ENCODE measurements at regions not wholly inside any gene's neighbourhood (a gene's known extent, or its start where the extent isn't known, plus 50 kb on each side); places are given as distances from the start of the nearest gene placed in this dataset.

GRCh38 chrX:5431823-5432222 lies 796.8 kb downstream of the NLGN4X start:
- peaks cover 0 to 3% of the 10 kb centered on the region in 2 donors for H3K9me3 ChIP-seq (ENCODE audit: control insufficient read depth in 2 of 2, low read length in 2 of 2)
- H3K27me3 ChIP-seq (ENCODE audit: control insufficient read depth in 1 of 2, insufficient read depth in 2 of 2, low read length in 2 of 2) = no peaks in the 10 kb centered on the region
- H3K4me1 ChIP-seq (ENCODE audit: control insufficient read depth, insufficient read depth, low read length) = no peaks in the 10 kb centered on the region
- H3K4me3 ChIP-seq (ENCODE audit: low read length in 2 of 2) = no peak overlapping the region
- no peaks in the 10 kb centered on the region for H3K36me3 ChIP-seq (ENCODE audit: control insufficient read depth in 2 of 2, insufficient read depth in 2 of 2, low read length in 2 of 2)
- H3K9ac ChIP-seq (ENCODE audit: low read length in 2 of 2) = no peak overlapping the region
- H3K27ac ChIP-seq (ENCODE audit: low read length) = no peak overlapping the region

- H3K9me3 ChIP-seq (ENCODE audit: control insufficient read depth in 2 of 2, low read length in 2 of 2) = peaks cover 0 to 3% of the 10 kb centered on the region in 2 donors
- no peaks in the 10 kb centered on the region for H3K4me1 ChIP-seq (ENCODE audit: control insufficient read depth, insufficient read depth, low read length)
Measured at GRCh38 chrX:5425119-5425518, 803.5 kb downstream of the NLGN4X start.

GRCh38 chrX:5417381-5417780 lies 811.3 kb downstream of the NLGN4X start:
- Histone ChIP-seq H3K9ac (ENCODE audit: low read length in 2 of 2) (no peak overlapping the region), H3K27ac (ENCODE audit: low read length) (no peak overlapping the region), H3K27me3 (ENCODE audit: control insufficient read depth in 1 of 2, insufficient read depth in 2 of 2, low read length in 2 of 2) (no peaks in the 10 kb centered on the region), H3K4me3 (ENCODE audit: low read length in 2 of 2) (no peak overlapping the region), H3K9me3 (ENCODE audit: control insufficient read depth in 2 of 2, low read length in 2 of 2) (no peaks in the 10 kb centered on the region), H3K4me1 (ENCODE audit: control insufficient read depth, insufficient read depth, low read length) (no peaks in the 10 kb centered on the region), H3K36me3 (ENCODE audit: control insufficient read depth in 2 of 2, insufficient read depth in 2 of 2, low read length in 2 of 2) (no peaks in the 10 kb centered on the region)

More at GRCh38 chrX:5425119-5425518, 803.5 kb downstream of the NLGN4X start:
- Histone ChIP-seq H3K27me3 (ENCODE audit: control insufficient read depth in 1 of 2, insufficient read depth in 2 of 2, low read length in 2 of 2) (no peaks in the 10 kb centered on the region), H3K27ac (ENCODE audit: low read length) (no peak overlapping the region), H3K4me3 (ENCODE audit: low read length in 2 of 2) (no peak overlapping the region), H3K9ac (ENCODE audit: low read length in 2 of 2) (no peak overlapping the region), H3K36me3 (ENCODE audit: control insufficient read depth in 2 of 2, insufficient read depth in 2 of 2, low read length in 2 of 2) (no peaks in the 10 kb centered on the region)

GRCh38 chrX:5415738-5416137 lies 812.9 kb downstream of the NLGN4X start:
- H3K9me3 ChIP-seq (ENCODE audit: control insufficient read depth in 2 of 2, low read length in 2 of 2) = no peaks in the 10 kb centered on the region
- no peak overlapping the region for H3K9ac ChIP-seq (ENCODE audit: low read length in 2 of 2)
- H3K4me3 ChIP-seq (ENCODE audit: low read length in 2 of 2) = no peak overlapping the region
- H3K4me1 ChIP-seq (ENCODE audit: control insufficient read depth, insufficient read depth, low read length) = no peaks in the 10 kb centered on the region
- H3K36me3 ChIP-seq (ENCODE audit: control insufficient read depth in 2 of 2, insufficient read depth in 2 of 2, low read length in 2 of 2) = no peaks in the 10 kb centered on the region
- no peaks in the 10 kb centered on the region for H3K27me3 ChIP-seq (ENCODE audit: control insufficient read depth in 1 of 2, insufficient read depth in 2 of 2, low read length in 2 of 2)
- no peak overlapping the region for H3K27ac ChIP-seq (ENCODE audit: low read length)

GRCh38 chrX:5409106-5409505 lies 819.6 kb downstream of the NLGN4X start:
- Histone ChIP-seq H3K9ac (ENCODE audit: low read length in 2 of 2) (no peak overlapping the region), H3K27ac (ENCODE audit: low read length) (no peak overlapping the region), H3K4me3 (ENCODE audit: low read length in 2 of 2) (no peak overlapping the region), H3K36me3 (ENCODE audit: control insufficient read depth in 2 of 2, insufficient read depth in 2 of 2, low read length in 2 of 2) (no peaks in the 10 kb centered on the region), H3K27me3 (ENCODE audit: control insufficient read depth in 1 of 2, insufficient read depth in 2 of 2, low read length in 2 of 2) (no peaks in the 10 kb centered on the region), H3K9me3 (ENCODE audit: control insufficient read depth in 2 of 2, low read length in 2 of 2) (no peaks in the 10 kb centered on the region), H3K4me1 (ENCODE audit: control insufficient read depth, insufficient read depth, low read length) (no peaks in the 10 kb centered on the region)

- no peak overlapping the region for H3K27ac ChIP-seq (ENCODE audit: low read length)
- no peak overlapping the region for H3K9ac ChIP-seq (ENCODE audit: low read length in 2 of 2)
- no peak overlapping the region for H3K4me3 ChIP-seq (ENCODE audit: low read length in 2 of 2)
- no peaks in the 10 kb centered on the region for H3K27me3 ChIP-seq (ENCODE audit: control insufficient read depth in 1 of 2, insufficient read depth in 2 of 2, low read length in 2 of 2)
- no peaks in the 10 kb centered on the region for H3K36me3 ChIP-seq (ENCODE audit: control insufficient read depth in 2 of 2, insufficient read depth in 2 of 2, low read length in 2 of 2)
- H3K4me1 ChIP-seq (ENCODE audit: control insufficient read depth, insufficient read depth, low read length) = no peaks in the 10 kb centered on the region
- no peaks in the 10 kb centered on the region for H3K9me3 ChIP-seq (ENCODE audit: control insufficient read depth in 2 of 2, low read length in 2 of 2)
Measured at GRCh38 chrX:5402461-5402860, 826.2 kb downstream of the NLGN4X start.

GRCh38 chrX:5399403-5399802 lies 829.3 kb downstream of the NLGN4X start:
- Histone ChIP-seq H3K9ac (ENCODE audit: low read length in 2 of 2) (no peak overlapping the region), H3K9me3 (ENCODE audit: control insufficient read depth in 2 of 2, low read length in 2 of 2) (no peaks in the 10 kb centered on the region), H3K27me3 (ENCODE audit: control insufficient read depth in 1 of 2, insufficient read depth in 2 of 2, low read length in 2 of 2) (no peaks in the 10 kb centered on the region), H3K4me1 (ENCODE audit: control insufficient read depth, insufficient read depth, low read length) (no peaks in the 10 kb centered on the region), H3K27ac (ENCODE audit: low read length) (no peak overlapping the region), H3K4me3 (ENCODE audit: low read length in 2 of 2) (no peak overlapping the region), H3K36me3 (ENCODE audit: control insufficient read depth in 2 of 2, insufficient read depth in 2 of 2, low read length in 2 of 2) (no peaks in the 10 kb centered on the region)

GRCh38 chrX:5397409-5397808 lies 831.3 kb downstream of the NLGN4X start:
- Histone ChIP-seq H3K9me3 (ENCODE audit: control insufficient read depth in 2 of 2, low read length in 2 of 2) (no peaks in the 10 kb centered on the region), H3K27ac (ENCODE audit: low read length) (no peak overlapping the region), H3K4me1 (ENCODE audit: control insufficient read depth, insufficient read depth, low read length) (no peaks in the 10 kb centered on the region), H3K27me3 (ENCODE audit: control insufficient read depth in 1 of 2, insufficient read depth in 2 of 2, low read length in 2 of 2) (no peaks in the 10 kb centered on the region), H3K4me3 (ENCODE audit: low read length in 2 of 2) (no peak overlapping the region), H3K36me3 (ENCODE audit: control insufficient read depth in 2 of 2, insufficient read depth in 2 of 2, low read length in 2 of 2) (no peaks in the 10 kb centered on the region), H3K9ac (ENCODE audit: low read length in 2 of 2) (no peak overlapping the region)

- Histone ChIP-seq H3K27me3 (ENCODE audit: control insufficient read depth in 1 of 2, insufficient read depth in 2 of 2, low read length in 2 of 2) (no peaks in the 10 kb centered on the region), H3K9me3 (ENCODE audit: control insufficient read depth in 2 of 2, low read length in 2 of 2) (no peaks in the 10 kb centered on the region), H3K4me3 (ENCODE audit: low read length in 2 of 2) (no peak overlapping the region), H3K4me1 (ENCODE audit: control insufficient read depth, insufficient read depth, low read length) (no peaks in the 10 kb centered on the region), H3K36me3 (ENCODE audit: control insufficient read depth in 2 of 2, insufficient read depth in 2 of 2, low read length in 2 of 2) (no peaks in the 10 kb centered on the region), H3K9ac (ENCODE audit: low read length in 2 of 2) (no peak overlapping the region), H3K27ac (ENCODE audit: low read length) (no peak overlapping the region)
Measured at GRCh38 chrX:5390376-5390775, 838.3 kb downstream of the NLGN4X start.

GRCh38 chrX:5388087-5388486 lies 840.6 kb downstream of the NLGN4X start:
- no peak overlapping the region for H3K27ac ChIP-seq (ENCODE audit: low read length)

GRCh38 chrX:5380426-5380825 lies 848.2 kb downstream of the NLGN4X start:
- H3K36me3 ChIP-seq (ENCODE audit: control insufficient read depth in 2 of 2, insufficient read depth in 2 of 2, low read length in 2 of 2) = no peaks in the 10 kb centered on the region
- H3K4me3 ChIP-seq (ENCODE audit: low read length in 2 of 2) = no peak overlapping the region
- no peaks in the 10 kb centered on the region for H3K9me3 ChIP-seq (ENCODE audit: control insufficient read depth in 2 of 2, low read length in 2 of 2)
- H3K27ac ChIP-seq (ENCODE audit: low read length) = no peak overlapping the region
- H3K4me1 ChIP-seq (ENCODE audit: control insufficient read depth, insufficient read depth, low read length) = no peaks in the 10 kb centered on the region
- no peaks in the 10 kb centered on the region for H3K27me3 ChIP-seq (ENCODE audit: control insufficient read depth in 1 of 2, insufficient read depth in 2 of 2, low read length in 2 of 2)
- H3K9ac ChIP-seq (ENCODE audit: low read length in 2 of 2) = no peak overlapping the region

More at GRCh38 chrX:5388087-5388486, 840.6 kb downstream of the NLGN4X start:
- Histone ChIP-seq H3K27me3 (ENCODE audit: control insufficient read depth in 1 of 2, insufficient read depth in 2 of 2, low read length in 2 of 2) (no peaks in the 10 kb centered on the region), H3K4me1 (ENCODE audit: control insufficient read depth, insufficient read depth, low read length) (no peaks in the 10 kb centered on the region), H3K9ac (ENCODE audit: low read length in 2 of 2) (no peak overlapping the region), H3K9me3 (ENCODE audit: control insufficient read depth in 2 of 2, low read length in 2 of 2) (no peaks in the 10 kb centered on the region), H3K36me3 (ENCODE audit: control insufficient read depth in 2 of 2, insufficient read depth in 2 of 2, low read length in 2 of 2) (no peaks in the 10 kb centered on the region), H3K4me3 (ENCODE audit: low read length in 2 of 2) (no peak overlapping the region)

All from stomach smooth muscle (tissue), 2 donors.